ENCODE measurements at regions not wholly inside any gene's neighbourhood (a gene's known extent, or its start where the extent isn't known, plus 50 kb on each side); places are given as distances from the start of the nearest gene placed in this dataset.

GRCh38 chr6:156450421-156450820, 326.8 kb upstream of the ARID1B start:
- ATAC-seq (ENCODE audit: low read depth) (no peak), DNase-seq (no peak)
- H2BK5ac ChIP-seq (ENCODE audit: low read depth, low read length, poor library complexity, severe bottlenecking) = no peak overlapping the region
- no peak overlapping the region for H3K4ac ChIP-seq (ENCODE audit: low read depth, low read length)
- H3K36me3 ChIP-seq (ENCODE audit: control insufficient read depth, insufficient read depth, low read length) = no peaks in the 10 kb centered on the region
- H3K4me3 ChIP-seq (ENCODE audit: insufficient read depth, low read depth, low read length) = no peak overlapping the region
- no peak overlapping the region for H3K27ac ChIP-seq (ENCODE audit: insufficient read depth, low read length)
- H2BK15ac ChIP-seq (ENCODE audit: low read depth, low read length) = no peak overlapping the region
- no peak overlapping the region for H2BK20ac ChIP-seq (ENCODE audit: low read depth, low read length)
- no peak overlapping the region for H2BK120ac ChIP-seq (ENCODE audit: low read depth, low read length)
- H3K27me3 ChIP-seq (ENCODE audit: control insufficient read depth, insufficient read depth, low read length) = no peaks in the 10 kb centered on the region
- dilution Hi-C loops (cut with HindIII; ENCODE audit: low sequenced_read_pairs, unreplicated experiment) (no loop called here), in situ Hi-C loops (cut with MboI; ENCODE audit: low sequenced_read_pairs) (no loop called here), intact Hi-C loops (cut with micrococcal nuclease) (no loop called here)
- H3K23ac ChIP-seq (ENCODE audit: low read depth, low read length) = no peak overlapping the region
- no peak overlapping the region for H2AK5ac ChIP-seq (ENCODE audit: low read depth, low read length)
- no peak overlapping the region for H3K4me2 ChIP-seq (ENCODE audit: low read depth, low read length)
- BruUV-seq (replicated peaks) = no TSS peak
- no peaks in the 10 kb centered on the region for H4K20me1 ChIP-seq (ENCODE audit: insufficient read depth, low read length)
- H3K9me1 ChIP-seq (ENCODE audit: insufficient read depth, low read length) = no peaks in the 10 kb centered on the region
- no peak overlapping the region for H3K9ac ChIP-seq (ENCODE audit: low read depth, low read length)
- no peak overlapping the region for H3K18ac ChIP-seq (ENCODE audit: low read depth, low read length)
- no peaks in the 10 kb centered on the region for H3K4me1 ChIP-seq (ENCODE audit: control insufficient read depth, insufficient read depth, low read length)
- H4K5ac ChIP-seq (ENCODE audit: low read depth, low read length) = no peak overlapping the region
- no peak overlapping the region for H3K14ac ChIP-seq (replicated peaks; ENCODE audit: low read depth, low read length)
- H4K91ac ChIP-seq (ENCODE audit: insufficient read depth, low read depth, low read length) = no peak overlapping the region
- POLR2A ChIA-PET (ENCODE audit: unreplicated experiment) = no interaction called here
- no peak overlapping the region for H3K56ac ChIP-seq (ENCODE audit: extremely low read depth, insufficient read depth, low read length)
- no peak overlapping the region for H2AFZ ChIP-seq (replicated peaks; ENCODE audit: low read length, poor library complexity)
- H2AK9ac ChIP-seq (replicated peaks; ENCODE audit: low read depth, low read length, poor library complexity) = no peak overlapping the region
- no peak for TF ChIP-seq BHLHE40 (IDR thresholded peaks at IDR 0.05; ENCODE audit: low read depth, low read length)
- no peak for TF ChIP-seq NFE2L2 (IDR thresholded peaks at IDR 0.05; ENCODE audit: low read depth, low read length)
- TF ChIP-seq RFX5 (IDR thresholded peaks at IDR 0.05; ENCODE audit: low read depth, low read length) = no peak
- TF ChIP-seq USF2 (IDR thresholded peaks at IDR 0.05; ENCODE audit: low read depth, low read length) = no peak
- no peak overlapping the region for H4K8ac ChIP-seq (ENCODE audit: low read depth in 2 of 2, low read length in 2 of 2)
- no peaks in the 10 kb centered on the region for H3K9me3 ChIP-seq (ENCODE audit: control insufficient read depth, insufficient read depth, low read length)
- no peaks in the 10 kb centered on the region for H3K79me1 ChIP-seq (ENCODE audit: low read depth in 1 of 2, low read length in 2 of 2)
- CTCF ChIA-PET = no interaction called here
